ENCODE measurements at regions not wholly inside any gene's neighbourhood (a gene's known extent, or its start where the extent isn't known, plus 50 kb on each side); places are given as distances from the start of the nearest gene placed in this dataset.

DNA sequence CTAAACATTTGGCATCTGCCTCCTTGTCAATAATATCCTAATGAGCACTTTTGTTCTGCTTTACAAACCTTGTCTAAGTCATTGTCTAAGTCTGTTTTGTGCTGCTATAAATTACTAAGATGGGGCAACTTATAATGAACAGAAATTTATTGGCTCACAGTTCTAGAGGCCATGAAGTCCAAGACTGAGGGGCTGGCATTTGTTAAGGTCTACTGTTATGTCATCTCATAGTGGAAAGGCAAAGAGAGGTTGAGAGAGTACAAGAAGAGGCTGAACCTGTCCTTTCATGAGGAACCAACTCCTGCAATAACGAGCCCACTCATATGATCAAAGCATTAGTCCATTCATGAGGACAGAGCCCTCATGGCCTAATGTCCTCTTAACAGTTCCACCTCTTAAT lies 72.7 kb upstream of the KLF12 start:
- no peak overlapping the region for H2AFZ ChIP-seq (ENCODE audit: low read length)
- no peaks in the 10 kb centered on the region for H3K4me1 ChIP-seq (ENCODE audit: insufficient read depth, low read length)
- ChIA-PET POLR2A (no interaction called here), CTCF (ENCODE audit: low intra/inter-chr PET ratio, low total read pairs) (no interaction called here)
- FAIRE-seq (no peak), DNase-seq (ENCODE audit: low spot score) (no peak), ATAC-seq (no peak)
- H3K79me2 ChIP-seq (ENCODE audit: insufficient read depth, low read length), result no peaks in the 10 kb centered on the region
- H4K20me1 ChIP-seq (ENCODE audit: insufficient read depth, low read length), result no peaks in the 10 kb centered on the region
- no peak overlapping the region for H3K4me2 ChIP-seq (ENCODE audit: low read depth, low read length)
- intact Hi-C loops (cut with micrococcal nuclease; ENCODE audit: unreplicated experiment) (no loop called here), in situ Hi-C loops (cut with HindIII; ENCODE audit: extremely low pct_ligation_motif_present, low pct_unique_long_range_greater_than_20kb) (no loop called here)
- TF ChIP-seq MAZ (IDR thresholded peaks at IDR 0.05; ENCODE audit: borderline replicate concordance, low read depth, low read length), result no peak
- TF ChIP-seq MAZ (CRISPR knock-in tag; IDR thresholded peaks at IDR 0.05; ENCODE audit: low read depth), result no peak
- no peak for TF ChIP-seq EP300 (IDR thresholded peaks at IDR 0.05; ENCODE audit: low read depth in 2 of 2, low read length in 2 of 2)
- no peak for TF ChIP-seq EP300 (CRISPR knock-in tag; IDR thresholded peaks at IDR 0.05; ENCODE audit: borderline replicate concordance)
- TF ChIP-seq ZNF564 (CRISPR knock-in tag; IDR thresholded peaks at IDR 0.05), result peak; percentile 92; the same call in 1 of the 2 replicates
- no peak overlapping the region for H3K4me3 ChIP-seq (replicated peaks in 1 of 3; ENCODE audit: insufficient read depth in 1 of 3, low read depth in 2 of 3, low read length in 3 of 3)
- no peaks in the 10 kb centered on the region for H3K9me3 ChIP-seq (ENCODE audit: low read length)
- WGBS (ENCODE audit: low lambda C conversion rate), result 0% methylated on average over 1 of the region's 1 CpG
- no peaks in the 10 kb centered on the region for H3K36me3 ChIP-seq (replicated peaks in 1 of 2; ENCODE audit: control insufficient read depth in 1 of 2, insufficient read depth in 2 of 2, low read length in 2 of 2)
- no peak overlapping the region for H3K9ac ChIP-seq (ENCODE audit: insufficient read depth, low read depth, low read length)
- no peak overlapping the region for H3K27ac ChIP-seq (ENCODE audit: extremely low read length, insufficient read depth, low read length)
- H3K27me3 ChIP-seq (ENCODE audit: control insufficient read depth in 1 of 2, insufficient read depth in 2 of 2, low read length in 2 of 2), result no peaks in the 10 kb centered on the region
- BruUV-seq (replicated peaks), result no TSS peak

DNA sequence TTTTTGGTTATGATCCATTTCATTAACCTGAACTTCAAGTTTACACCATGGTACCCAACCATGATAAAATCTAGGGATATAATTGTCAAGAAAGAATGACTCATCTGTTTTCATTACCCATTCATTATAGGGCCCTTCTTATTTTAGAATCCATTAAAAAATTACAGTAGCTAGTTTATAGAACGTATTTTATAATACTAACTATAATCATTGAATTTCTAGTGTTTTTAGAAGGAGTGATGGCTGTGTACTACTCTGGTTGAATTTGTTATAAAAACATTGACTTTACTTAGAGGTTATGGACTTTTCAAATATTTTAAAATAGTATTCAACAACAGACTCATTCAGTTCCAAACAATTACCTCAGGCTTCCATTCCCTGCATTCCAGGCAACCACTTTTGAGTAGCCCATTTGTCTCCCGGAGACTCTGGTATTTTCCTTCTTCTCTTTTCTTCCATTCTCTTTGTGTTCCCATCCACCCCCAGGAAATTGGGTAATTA lies 71.9 kb upstream of the KLF12 start:
- no peak for FAIRE-seq
- no peaks in the 10 kb centered on the region for H3K79me2 ChIP-seq (ENCODE audit: insufficient read depth, low read length)
- no peaks in the 10 kb centered on the region for H3K27me3 ChIP-seq (ENCODE audit: control insufficient read depth in 1 of 2, insufficient read depth in 2 of 2, low read length in 2 of 2)
- no peaks in the 10 kb centered on the region for H3K4me1 ChIP-seq (ENCODE audit: insufficient read depth, low read length)
- in situ Hi-C loops (cut with HindIII; ENCODE audit: extremely low pct_ligation_motif_present, low pct_unique_long_range_greater_than_20kb) (no loop called here), intact Hi-C loops (cut with micrococcal nuclease; ENCODE audit: unreplicated experiment) (no loop called here)
- POLR2A ChIA-PET, result no interaction called here
- H4K20me1 ChIP-seq (ENCODE audit: insufficient read depth, low read length), result no peaks in the 10 kb centered on the region
- DNase-seq (ENCODE audit: low spot score), result no peak
- CTCF ChIA-PET (ENCODE audit: low intra/inter-chr PET ratio, low total read pairs), result no interaction called here
- WGBS (ENCODE audit: low lambda C conversion rate), result 17% methylated on average over 2 of the region's 2 CpGs
- BruUV-seq (replicated peaks), result no TSS peak
- no peak for TF ChIP-seq SMAD3 (CRISPR knock-in tag; IDR thresholded peaks at IDR 0.05)
- H2AFZ ChIP-seq (ENCODE audit: low read length), result no peak overlapping the region
- H3K36me3 ChIP-seq (replicated peaks in 1 of 2; ENCODE audit: control insufficient read depth in 1 of 2, insufficient read depth in 2 of 2, low read length in 2 of 2), result no peaks in the 10 kb centered on the region
- no peak overlapping the region for H3K9ac ChIP-seq (ENCODE audit: insufficient read depth, low read depth, low read length)
- no peak overlapping the region for H3K27ac ChIP-seq (ENCODE audit: extremely low read length, insufficient read depth, low read length)
- no peak overlapping the region for H3K4me3 ChIP-seq (replicated peaks in 1 of 3; ENCODE audit: insufficient read depth in 1 of 3, low read depth in 2 of 3, low read length in 3 of 3)
- H3K4me2 ChIP-seq (ENCODE audit: low read depth, low read length), result no peak overlapping the region
- no peaks in the 10 kb centered on the region for H3K9me3 ChIP-seq (ENCODE audit: low read length)
- no peak for ATAC-seq
